Activated CD4-positive, CD25-positive, alpha-beta regulatory T cell (primary cell): ENCODE measurements at regions not wholly inside any gene's neighbourhood (a gene's known extent, or its start where the extent isn't known, plus 50 kb on each side); places are given as distances from the start of the nearest gene placed in this dataset.
"Not testable (repeated sequence)": the region's sequence is repeated elsewhere in the genome, so short reads cannot be mapped to it uniquely, and the experiment has no call there.

ENCODE experiments used
- DNase-seq, 4 experiments: peaks; one replicate each; lab custom pipeline; 2025; lab: John Stamatoyannopoulos, UW

DNA sequence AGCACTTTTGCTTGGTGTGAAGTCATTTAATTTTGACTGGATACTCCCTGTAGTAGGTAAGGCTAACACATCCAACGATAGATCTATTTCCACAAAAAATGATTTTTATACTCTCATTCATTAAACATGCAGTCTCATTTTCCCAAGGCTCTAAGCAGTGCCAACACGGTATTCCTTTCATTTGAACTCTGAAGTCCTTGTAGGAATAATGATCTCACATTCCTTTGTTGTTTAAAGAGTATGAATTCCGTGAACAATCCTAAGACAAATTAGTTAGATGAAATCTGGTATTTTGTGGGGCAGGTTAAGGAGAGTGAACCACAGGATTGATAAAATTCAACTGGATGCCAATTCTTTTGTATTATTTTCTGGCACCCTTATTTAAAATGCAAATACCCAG, 66.6 kb downstream of the LACC1 start:
- DNase-seq = no peak

DNA sequence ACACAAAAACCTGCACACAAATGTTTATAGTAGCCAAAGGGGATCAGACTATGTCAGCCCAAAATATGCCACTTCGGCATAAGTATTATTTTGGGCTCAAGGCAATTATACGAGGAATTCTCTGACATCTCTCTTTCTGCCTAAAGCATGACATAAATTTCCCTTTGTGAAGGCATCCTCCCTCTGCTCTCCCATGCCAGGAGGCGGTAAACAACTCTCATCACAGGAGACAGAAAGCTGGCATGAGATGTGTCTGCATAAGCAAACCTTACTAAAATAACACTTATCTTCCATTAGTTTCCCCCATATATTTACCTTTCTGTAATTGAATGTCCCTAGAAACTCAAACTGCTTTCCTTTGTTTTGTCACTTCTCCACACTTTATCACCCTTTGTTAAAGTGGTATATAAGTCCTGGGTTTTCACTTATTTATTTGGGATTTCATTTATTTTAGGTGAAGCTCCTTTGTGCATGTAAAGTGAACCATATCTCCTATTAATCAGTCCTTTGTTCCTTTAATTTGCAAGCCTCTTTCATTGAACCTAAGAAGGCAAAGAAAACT, 68.3 kb downstream of the LACC1 start:
- no peak for DNase-seq

DNA sequence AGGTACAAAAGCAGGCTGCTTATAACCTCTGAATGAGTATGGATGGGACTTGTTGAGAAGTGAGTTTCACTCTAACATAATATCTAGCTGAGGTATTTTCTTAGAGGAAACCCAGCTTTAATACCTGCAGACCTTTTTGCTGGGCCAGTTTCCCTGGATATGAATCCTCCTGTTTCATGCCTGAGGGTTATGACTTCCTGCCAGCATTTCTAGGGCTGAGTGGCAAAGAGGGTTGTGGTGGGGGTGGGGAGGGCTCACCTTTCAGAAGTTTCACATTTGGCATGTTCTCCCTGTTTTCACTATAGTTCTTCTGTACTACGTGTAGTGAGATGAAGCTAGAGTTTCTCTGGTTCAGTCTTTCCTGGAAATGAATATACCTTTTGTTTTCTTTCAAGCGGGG, 73.7 kb downstream of the LACC1 start:
- DNase-seq = no peak

DNA sequence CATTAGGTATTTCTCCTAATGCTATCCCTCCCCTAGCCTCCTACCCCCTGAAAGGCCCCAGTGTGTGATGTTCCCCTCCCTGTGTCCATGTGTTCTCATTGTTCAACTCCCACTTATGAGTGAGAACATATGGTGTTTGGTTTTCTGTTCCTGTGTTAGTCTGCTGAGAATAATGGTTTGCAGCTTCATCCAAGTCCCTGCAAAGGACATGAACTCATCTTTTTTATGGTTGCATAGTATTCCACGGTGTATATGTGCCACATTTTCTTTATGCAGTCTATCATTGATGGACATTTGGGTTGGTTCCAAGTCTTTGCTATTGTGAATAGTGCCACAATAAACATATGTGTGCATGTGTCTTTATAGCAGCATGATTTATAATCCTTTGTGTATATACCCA, 77.3 kb downstream of the LACC1 start:
- not testable (repeated sequence) for DNase-seq

DNA sequence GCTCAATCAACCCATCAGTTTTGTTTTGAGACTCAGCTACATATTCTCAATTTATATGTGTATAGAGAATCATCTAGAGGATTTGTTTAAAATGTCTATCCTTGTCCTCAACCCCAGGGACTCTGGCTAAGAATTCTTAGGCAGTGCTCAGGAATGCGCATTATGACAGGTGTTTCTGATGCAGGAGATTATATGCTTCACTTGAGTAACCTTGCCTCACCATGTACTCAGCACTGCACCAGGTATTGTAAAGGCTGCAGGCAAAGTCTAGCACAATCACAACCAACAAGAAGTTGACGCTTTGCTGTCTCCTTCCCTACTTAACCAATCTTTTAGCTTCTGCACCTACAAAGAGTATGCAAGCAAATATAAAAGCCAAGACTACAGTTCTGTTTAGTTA, 79.6 kb downstream of the LACC1 start:
- DNase-seq = no peak

DNA sequence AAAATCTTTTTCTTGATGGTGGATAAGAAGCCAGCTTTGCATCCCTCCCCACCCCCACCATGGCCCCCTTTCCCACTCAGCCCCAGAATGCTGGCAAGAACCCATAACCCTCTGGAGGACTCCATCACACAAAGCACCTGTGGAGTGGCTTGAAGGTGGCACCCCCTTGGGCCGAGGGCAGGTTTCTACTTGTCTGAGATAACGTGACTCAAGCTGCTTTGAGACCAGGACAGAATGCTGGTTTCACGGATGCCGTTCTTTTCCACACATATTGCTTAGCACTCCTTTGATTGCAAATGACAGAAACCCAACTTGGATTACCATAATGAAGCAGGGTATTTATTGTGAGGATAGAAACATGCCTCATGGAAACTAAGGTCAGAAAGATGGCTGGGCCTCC, 82.2 kb downstream of the LACC1 start:
- no peak for DNase-seq

DNA sequence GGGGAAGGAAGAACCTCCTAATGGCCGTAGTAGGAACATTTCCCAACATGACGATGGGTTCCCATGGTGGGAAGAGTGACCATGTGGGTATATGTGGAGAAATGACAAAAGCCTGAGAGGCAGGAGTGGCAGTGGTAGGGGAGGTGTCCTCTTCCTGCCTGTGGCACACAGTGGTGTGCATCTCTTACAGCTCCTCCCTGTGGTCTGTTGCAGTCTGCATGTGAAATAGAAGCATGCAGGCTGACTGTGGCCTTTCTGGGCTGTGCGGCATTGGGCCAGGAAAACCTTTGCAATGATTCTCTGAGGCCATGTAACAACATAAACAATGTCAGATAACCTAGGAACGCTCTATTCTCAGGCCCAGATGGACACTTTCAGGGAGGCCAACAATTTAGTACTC, 84.0 kb downstream of the LACC1 start:
- DNase-seq = no peak

DNA sequence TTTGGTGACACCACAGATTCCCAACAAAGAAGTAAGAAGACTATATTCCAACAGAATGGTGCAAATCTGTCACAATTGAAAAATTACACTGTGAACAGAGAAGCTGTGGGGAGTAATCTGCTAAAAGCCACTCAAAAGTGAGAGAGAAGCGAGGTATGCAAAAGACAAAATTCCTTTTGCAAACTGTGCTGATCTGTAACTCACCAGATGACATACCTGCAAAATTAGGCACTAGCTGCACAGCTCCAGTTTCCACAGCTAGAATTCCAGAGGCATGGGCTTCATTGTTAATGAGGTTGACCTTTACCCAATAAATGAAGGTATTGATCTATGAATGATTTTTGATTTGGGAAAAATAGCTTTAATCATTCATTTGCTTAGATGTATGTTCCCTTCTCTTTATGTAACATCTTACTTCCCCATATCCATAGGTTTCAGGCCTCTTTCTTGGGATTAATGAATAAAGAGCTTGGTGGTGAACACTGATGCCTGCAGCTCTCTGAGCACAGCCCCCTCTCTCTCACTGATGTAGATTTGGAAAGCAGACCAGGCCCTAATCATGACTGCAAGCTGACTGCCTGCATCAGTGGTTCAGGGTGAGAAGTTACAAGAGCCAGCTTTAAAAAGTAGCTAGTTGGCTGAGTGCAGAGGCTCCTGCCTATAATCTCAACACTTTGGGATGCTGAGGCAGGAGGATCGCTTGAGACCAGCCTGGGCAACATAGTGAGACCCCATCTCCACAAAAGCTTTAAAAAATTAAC, 85.2 kb downstream of the LACC1 start:
- DNase-seq = no peak

DNA sequence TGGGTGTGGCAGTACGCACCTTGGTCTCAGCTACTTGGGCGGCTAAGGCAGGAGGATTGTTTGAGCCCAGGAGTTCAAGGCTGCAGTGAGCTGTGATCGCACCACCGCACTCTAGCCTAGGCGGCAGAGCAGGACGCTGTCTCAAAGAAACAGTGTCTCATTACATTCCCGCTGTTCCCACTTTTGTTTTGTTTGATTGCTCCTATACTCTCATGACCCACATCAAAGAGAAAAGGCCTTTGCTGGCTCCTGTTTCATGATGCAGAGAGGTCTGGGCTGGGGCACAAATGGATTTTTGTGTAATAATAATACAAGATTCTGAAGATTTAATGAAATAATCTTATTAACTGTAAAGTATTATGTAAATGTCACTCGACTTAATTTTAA, 85.7 kb downstream of the LACC1 start:
- DNase-seq = no peak

DNA sequence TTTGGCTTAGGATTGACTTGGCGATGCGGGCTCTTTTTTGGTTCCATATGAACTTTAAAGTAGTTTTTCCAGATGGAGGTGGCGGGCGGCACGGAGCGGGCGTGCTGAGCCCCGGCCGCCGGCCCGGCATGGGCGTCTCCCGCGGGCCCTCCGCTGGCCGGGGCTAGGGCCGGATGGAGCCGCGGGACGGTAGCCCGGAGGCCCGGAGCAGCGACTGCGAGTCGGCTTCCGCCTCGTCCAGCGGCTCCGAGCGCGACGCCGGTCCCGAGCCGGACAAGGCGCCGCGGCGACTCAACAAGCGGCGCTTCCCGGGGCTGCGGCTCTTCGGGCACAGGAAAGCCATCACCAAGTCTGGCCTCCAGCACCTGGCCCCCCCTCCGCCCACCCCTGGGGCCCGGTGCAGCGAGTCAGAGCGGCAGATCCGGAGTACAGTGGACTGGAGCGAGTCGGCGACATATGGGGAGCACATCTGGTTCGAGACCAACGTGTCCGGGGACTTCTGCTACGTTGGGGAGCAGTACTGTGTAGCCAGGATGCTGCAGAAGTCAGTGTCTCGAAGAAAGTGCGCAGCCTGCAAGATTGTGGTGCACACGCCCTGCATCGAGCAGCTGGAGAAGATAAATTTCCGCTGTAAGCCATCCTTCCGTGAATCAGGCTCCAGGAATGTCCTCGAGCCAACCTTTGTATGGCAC, 88.7 kb downstream of the LACC1 start:
- not testable (repeated sequence) for DNase-seq

DNA sequence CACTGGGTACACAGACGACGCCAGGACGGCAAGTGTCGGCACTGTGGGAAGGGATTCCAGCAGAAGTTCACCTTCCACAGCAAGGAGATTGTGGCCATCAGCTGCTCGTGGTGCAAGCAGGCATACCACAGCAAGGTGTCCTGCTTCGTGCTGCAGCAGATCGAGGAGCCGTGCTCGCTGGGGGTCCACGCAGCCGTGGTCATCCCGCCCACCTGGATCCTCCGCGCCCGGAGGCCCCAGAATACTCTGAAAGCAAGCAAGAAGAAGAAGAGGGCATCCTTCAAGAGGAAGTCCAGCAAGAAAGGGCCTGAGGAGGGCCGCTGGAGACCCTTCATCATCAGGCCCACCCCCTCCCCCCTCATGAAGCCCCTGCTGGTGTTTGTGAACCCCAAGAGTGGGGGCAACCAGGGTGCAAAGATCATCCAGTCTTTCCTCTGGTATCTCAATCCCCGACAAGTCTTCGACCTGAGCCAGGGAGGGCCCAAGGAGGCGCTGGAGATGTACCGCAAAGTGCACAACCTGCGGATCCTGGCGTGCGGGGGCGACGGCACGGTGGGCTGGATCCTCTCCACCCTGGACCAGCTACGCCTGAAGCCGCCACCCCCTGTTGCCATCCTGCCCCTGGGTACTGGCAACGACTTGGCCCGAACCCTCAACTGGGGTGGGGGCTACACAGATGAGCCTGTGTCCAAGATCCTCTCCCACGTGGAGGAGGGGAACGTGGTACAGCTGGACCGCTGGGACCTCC, 89.4 kb downstream of the LACC1 start:
- not testable (repeated sequence) for DNase-seq

DNA sequence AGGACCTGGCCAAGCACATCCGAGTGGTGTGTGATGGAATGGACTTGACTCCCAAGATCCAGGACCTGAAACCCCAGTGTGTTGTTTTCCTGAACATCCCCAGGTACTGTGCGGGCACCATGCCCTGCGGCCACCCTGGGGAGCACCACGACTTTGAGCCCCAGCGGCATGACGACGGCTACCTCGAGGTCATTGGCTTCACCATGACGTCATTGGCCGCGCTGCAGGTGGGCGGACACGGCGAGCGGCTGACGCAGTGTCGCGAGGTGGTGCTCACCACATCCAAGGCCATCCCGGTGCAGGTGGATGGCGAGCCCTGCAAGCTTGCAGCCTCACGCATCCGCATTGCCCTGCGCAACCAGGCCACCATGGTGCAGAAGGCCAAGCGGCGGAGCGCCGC, 90.2 kb downstream of the LACC1 start:
- DNase-seq = not testable (repeated sequence)

DNA sequence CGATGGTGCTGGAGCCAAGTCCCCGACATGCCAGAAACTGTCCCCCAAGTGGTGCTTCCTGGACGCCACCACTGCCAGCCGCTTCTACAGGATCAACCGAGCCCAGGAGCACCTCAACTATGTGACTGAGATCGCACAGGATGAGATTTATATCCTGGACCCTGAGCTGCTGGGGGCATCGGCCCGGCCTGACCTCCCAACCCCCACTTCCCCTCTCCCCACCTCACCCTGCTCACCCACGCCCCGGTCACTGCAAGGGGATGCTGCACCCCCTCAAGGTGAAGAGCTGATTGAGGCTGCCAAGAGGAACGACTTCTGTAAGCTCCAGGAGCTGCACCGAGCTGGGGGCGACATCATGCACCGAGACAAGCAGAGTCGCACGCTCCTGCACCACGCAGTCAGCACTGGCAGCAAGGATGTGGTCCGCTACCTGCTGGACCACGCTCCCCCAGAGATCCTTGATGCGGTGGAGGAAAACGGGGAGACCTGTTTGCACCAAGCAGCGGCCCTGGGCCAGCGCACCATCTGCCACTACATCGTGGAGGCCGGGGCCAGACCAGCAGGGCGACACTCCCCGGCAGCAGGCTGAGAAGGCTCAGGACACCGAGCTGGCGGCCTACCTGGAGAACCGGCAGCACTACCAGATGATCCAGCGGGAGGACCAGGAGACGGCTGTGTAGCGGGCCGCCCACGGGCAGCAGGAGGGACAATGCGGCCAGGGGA, 91.0 kb downstream of the LACC1 start:
- not testable (repeated sequence) for DNase-seq

DNA sequence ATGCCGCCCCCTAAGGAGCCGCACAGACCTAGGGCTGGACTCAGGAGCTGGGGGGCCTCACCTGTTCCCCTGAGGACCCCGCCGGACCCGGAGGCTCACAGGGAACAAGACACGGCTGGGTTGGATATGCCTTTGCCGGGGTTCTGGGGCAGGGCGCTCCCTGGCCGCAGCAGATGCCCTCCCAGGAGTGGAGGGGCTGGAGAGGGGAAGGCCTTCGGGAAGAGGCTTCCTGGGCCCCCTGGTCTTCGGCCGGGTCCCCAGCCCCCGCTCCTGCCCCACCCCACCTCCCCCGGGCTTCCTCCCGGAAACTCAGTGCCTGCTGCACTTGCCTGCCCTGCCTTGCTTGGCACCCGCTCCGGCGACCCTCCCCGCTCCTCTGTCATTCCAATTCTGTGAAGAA, 91.6 kb downstream of the LACC1 start:
- not testable (repeated sequence) for DNase-seq

DNA sequence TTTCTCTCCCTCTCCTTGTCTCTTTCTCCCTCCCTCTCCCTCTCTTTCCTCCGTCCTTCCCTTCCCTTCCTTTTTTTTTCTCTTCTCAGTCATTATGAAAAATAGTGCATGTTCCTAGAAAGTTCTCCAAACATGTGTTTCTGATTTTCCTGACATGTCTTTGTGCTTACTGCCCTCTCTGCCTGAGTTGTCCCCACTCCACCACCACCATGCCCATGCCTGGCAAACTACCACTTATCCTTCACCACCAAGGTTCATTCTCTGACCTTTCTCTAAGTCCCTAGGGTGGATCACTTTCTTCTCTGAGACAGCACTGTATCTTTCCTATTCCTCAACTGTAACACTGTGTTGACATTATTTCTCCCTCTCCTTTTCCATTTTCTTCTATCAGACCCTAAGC, 98.2 kb downstream of the LACC1 start:
- DNase-seq = no peak

DNA sequence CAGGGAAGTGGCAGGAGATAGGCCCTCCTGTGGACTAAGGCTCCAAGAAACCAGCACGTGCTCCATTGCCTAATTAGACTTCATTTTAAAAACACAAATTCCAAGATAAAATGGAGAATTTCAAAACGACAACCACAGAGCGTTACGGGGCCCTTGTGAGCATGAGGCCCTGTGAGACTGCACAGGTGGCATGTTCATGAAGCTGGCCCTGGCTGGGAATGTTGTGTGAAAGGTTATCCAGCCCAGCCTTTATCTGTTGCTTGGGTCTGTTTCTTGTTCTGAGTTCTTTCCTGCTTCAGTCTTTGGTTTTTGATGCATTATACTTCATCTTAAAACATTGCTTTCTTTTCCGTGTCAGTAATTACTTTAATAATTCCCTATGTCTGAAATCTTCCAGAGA, 99.0 kb downstream of the LACC1 start:
- DNase-seq = no peak

DNA sequence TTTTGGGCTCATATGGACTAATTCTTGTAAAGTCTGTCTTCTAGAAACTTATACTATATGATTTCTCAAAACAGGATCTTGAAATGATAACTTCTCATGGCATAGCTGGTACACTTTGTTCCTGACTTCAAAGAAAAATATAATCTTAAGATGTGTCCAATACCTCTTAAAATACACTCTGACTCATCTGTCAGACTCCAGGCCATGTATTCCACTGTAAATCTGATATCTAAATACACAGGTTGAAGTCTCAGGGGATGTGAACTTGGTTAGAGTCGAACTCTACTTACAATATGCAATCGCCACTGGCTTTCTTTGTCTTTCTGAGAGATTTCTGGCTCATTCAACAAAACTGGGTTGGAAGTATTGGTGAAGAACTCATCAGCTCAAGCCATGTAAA, 99.8 kb downstream of the LACC1 start:
- DNase-seq = no peak

DNA sequence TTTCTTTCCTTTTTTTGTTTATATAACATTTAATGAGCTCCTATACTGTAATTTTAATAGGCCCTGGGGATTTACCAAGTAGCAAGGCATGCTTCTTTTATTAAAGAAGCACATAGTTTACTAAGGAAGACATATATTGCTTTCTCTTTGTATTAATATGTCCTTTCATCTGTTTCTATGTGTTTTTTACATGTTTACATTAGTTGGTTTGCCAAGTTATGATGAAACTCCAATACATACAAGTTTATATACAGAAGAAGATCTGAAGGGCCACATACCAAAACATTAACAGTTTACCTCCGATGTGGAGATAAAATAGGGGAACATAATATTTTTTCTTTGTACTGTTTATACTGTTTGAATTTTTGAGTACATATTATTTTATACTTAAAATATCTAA, 100.9 kb downstream of the LACC1 start:
- DNase-seq = no peak

DNA sequence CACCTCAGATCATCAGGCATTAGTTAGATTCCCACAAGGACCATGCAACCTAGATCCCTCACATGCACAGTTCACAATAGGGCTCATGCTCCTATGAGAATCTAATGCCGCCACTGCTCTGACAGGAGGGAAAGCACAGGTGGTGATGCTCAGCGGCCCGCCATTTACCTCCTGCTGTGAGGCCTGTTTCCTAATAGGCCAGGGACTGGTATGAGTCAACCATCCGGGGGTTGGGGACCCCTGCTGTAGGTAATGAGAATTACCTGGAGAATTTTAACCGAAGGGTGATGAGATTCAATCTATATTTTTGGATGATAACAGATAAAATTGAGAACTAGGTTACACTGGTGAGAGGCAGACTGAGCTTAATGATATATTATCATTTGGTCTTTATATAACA, 101.4 kb downstream of the LACC1 start:
- DNase-seq = no peak

DNA sequence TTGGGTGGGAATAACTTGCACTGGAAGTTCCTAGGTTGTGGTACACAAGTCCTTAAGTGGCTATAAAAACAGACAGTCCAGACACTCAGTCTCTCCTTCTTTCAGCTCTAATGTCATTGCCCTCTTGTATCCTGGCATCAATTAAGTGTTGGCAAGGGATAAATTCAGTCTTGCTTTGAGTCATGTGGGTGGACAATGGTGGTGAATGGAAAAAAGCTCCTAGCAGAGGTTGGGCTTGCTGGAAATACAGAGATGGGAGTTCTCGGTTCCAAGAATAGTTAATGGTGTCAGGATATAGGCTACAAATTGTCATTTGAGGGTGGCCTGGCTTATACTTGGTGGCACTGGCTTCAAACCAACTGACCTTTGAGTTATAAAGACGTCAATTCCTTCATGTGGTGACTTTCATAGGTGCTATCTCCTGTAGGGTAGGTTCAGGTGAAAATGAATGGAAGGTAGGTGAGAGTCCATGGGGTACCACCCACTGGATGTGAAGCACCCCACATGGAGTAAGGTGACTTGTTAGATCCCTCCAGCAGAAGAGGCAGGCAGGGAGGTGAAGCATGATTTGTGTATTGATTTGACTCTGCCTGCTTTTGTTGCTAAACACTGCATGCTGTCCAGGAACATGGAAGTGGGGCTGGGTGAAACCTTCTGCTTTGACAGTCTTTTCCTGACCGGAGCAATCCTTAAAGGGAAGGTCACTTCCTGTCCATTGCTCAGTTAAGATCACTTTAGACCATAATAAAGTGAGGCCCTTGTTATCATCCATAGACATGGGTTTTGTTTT, 102.0 kb downstream of the LACC1 start:
- no peak for DNase-seq

DNA sequence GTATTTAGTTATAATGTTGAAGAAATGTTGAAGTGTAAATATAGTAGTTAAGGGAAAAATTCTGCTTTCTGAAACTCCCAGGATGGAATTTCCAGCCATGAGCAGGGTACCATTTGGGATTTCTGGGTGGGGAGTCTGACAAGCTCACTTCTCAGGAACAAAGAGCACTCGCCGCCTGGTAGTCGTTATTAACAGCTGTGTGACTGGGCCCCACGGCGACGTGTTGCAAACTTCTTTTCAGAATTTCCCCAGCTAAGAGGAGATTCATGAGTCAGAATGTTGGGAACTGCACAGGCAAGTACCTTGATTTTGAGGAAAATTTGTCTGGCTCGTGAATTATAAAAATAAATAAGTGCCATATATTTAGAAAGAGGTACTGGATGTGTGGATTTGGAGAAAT, 103.7 kb downstream of the LACC1 start:
- DNase-seq = no peak
